PC-3 (cell line): ENCODE measurements at regions not wholly inside any gene's neighbourhood (a gene's known extent, or its start where the extent isn't known, plus 50 kb on each side); places are given as distances from the start of the nearest gene placed in this dataset.

Experiments
- ATAC-seq: fragments of 200-7000 bp; cut with Tn5 transposase; 2 replicates; pipeline ENCODE4 v1.9.1; 2020; ENCODE audit warnings: mild to moderate bottlenecking, moderate library complexity
- BruUV-seq: library from RNA; stranded (reverse); fragments of 400-500 nt; replicated peaks from 2 replicates; lab custom pipeline; 2021; lab: Mats Ljungman, UMichigan
- CTCF ChIA-PET: fragments of 300-600 bp; sonication (Branson Sonifier 250); formaldehyde crosslinking; loops from one replicate; lab custom pipeline; 2022; ENCODE audit warnings: antibody characterized with exemption; lab: Charles Lee
- POLR2A ChIA-PET: fragments of 300-600 bp; sonication (Branson Sonifier 250); formaldehyde crosslinking; loops from one replicate; lab custom pipeline; 2022; ENCODE audit warnings: antibody characterized with exemption; ENCODE audit not compliant: unreplicated experiment; lab: Charles Lee
- DNase-seq: peaks from one replicate; pipeline ENCODE4 v3.0.0-alpha.2; 2015
- H2AFZ ChIP-seq: fragments of 300-600 bp; sonication (generic); 2 replicates; pipeline ENCODE4 v1.6.0; 2016; ENCODE audit warnings: antibody characterized with exemption, low read length
- H3F3A ChIP-seq: fragments of 300-600 bp; sonication (generic); one replicate; pipeline ENCODE4 v1.6.0; 2017; ENCODE audit warnings: antibody characterized with exemption, low read length, control low read depth, mild to moderate bottlenecking; ENCODE audit not compliant: unreplicated experiment
- H3K27ac ChIP-seq: fragments of 300-600 bp; sonication (generic); 2 replicates; pipeline ENCODE4 v1.5.1; 2016; ENCODE audit warnings: mild to moderate bottlenecking, low read length
- H3K27me3 ChIP-seq: fragments of 300-600 bp; sonication (generic); 2 replicates; pipeline ENCODE4 v1.6.1; 2016; ENCODE audit warnings: low read length, mixed read lengths
- H3K36me3 ChIP-seq: fragments of 300-600 bp; sonication (generic); 2 replicates; pipeline ENCODE4 v1.6.1; 2016; ENCODE audit warnings: low read depth, mixed run types, low read length, mixed read lengths
- H3K4me1 ChIP-seq: fragments of 300-600 bp; sonication (generic); 2 replicates; pipeline ENCODE4 v1.5.1; 2016; ENCODE audit warnings: low read length; ENCODE audit not compliant: insufficient read depth
- H3K4me2 ChIP-seq: fragments of 300-600 bp; sonication (generic); 2 replicates; pipeline ENCODE4 v1.6.0; 2016; ENCODE audit warnings: low read length
- H3K4me3 ChIP-seq: fragments of 300-600 bp; sonication (generic); 2 replicates; pipeline ENCODE4 v1.5.1; 2016; ENCODE audit warnings: mild to moderate bottlenecking, low read length, mixed read lengths
- H3K79me2 ChIP-seq: fragments of 300-600 bp; sonication (generic); 2 replicates; pipeline ENCODE4 v1.6.1; 2017; ENCODE audit warnings: low read length, mixed read lengths
- H3K9ac ChIP-seq: fragments of 300-600 bp; sonication (generic); 2 replicates; pipeline ENCODE4 v1.6.0; 2016; ENCODE audit warnings: mild to moderate bottlenecking, low read length
- H3K9me2 ChIP-seq: fragments of 300-600 bp; sonication (generic); replicated peaks from 2 replicates; pipeline ENCODE4 v1.6.1; 2016; ENCODE audit warnings: mixed run types, low read length, mixed read lengths
- H3K9me3 ChIP-seq: fragments of 300-600 bp; sonication (generic); 2 replicates; pipeline ENCODE4 v1.6.1; 2016; ENCODE audit warnings: low read length, mixed read lengths
- H4K20me1 ChIP-seq: fragments of 300-600 bp; sonication (generic); 2 replicates; pipeline ENCODE4 v1.6.1; 2016; ENCODE audit warnings: low read length, mixed read lengths
- CTCF ChIP-seq: fragments of 300-600 bp; sonication (generic); conservative IDR thresholded peaks from 2 replicates; pipeline ENCODE4 v1.5.1; 2017; ENCODE audit warnings: antibody characterized with exemption, low read depth, mild to moderate bottlenecking, low read length
- EZH2 ChIP-seq: fragments of 300-600 bp; sonication (generic); IDR thresholded peaks from one replicate; pipeline ENCODE4 v1.6.1; 2017; ENCODE audit warnings: antibody characterized with exemption, mild to moderate bottlenecking, low read length; ENCODE audit not compliant: unreplicated experiment
- EZH2phosphoT487 ChIP-seq: fragments of 300-600 bp; sonication (generic); IDR thresholded peaks from 2 replicates; pipeline ENCODE4 v1.6.1; 2018; ENCODE audit warnings: mild to moderate bottlenecking, antibody characterized with exemption, low read length, borderline replicate concordance
- intact Hi-C: fragments of 100-400 bp; cut with micrococcal nuclease; formaldehyde crosslinking; loops from 2 replicates; pipeline ENCODE4 v1.9.0; 2023

GRCh38 chr15:70479785-70480184 is 283.6 kb downstream of the UACA start:
- ChIA-PET POLR2A (no interaction called here), CTCF (no interaction called here)
- H3F3A ChIP-seq: no peaks in the 10 kb centered on the region
- H3K9ac ChIP-seq: no peak overlapping the region
- DNase-seq: no peak
- H3K4me3 ChIP-seq: no peak overlapping the region
- H4K20me1 ChIP-seq: no peaks in the 10 kb centered on the region
- ATAC-seq: no peak
- TF ChIP-seq EZH2phosphoT487: no peak
- TF ChIP-seq CTCF: no peak
- TF ChIP-seq EZH2: no peak
- H3K9me2 ChIP-seq: no peaks in the 10 kb centered on the region
- no peaks in the 10 kb centered on the region for H3K36me3 ChIP-seq
- intact Hi-C loops: loop anchor here (5.0 kb wide), 1 partner anchor 382 kb away; the partner anchor contains the start of gene TLE3
- H3K27ac ChIP-seq: no peak overlapping the region
- H3K79me2 ChIP-seq: no peaks in the 10 kb centered on the region
- no peak overlapping the region for H3K4me2 ChIP-seq
- no TSS peak for BruUV-seq
- H3K27me3 ChIP-seq: no peaks in the 10 kb centered on the region
- peaks cover 12% of the 10 kb centered on the region for H3K4me1 ChIP-seq
- H3K9me3 ChIP-seq: no peaks in the 10 kb centered on the region
- H2AFZ ChIP-seq: no peak overlapping the region

- Histone ChIP-seq H3K27ac (no peak overlapping the region), H3K79me2 (no peaks in the 10 kb centered on the region), H3K9me3 (no peaks in the 10 kb centered on the region), H3K27me3 (no peaks in the 10 kb centered on the region), H3K9ac (no peak overlapping the region), H3K4me3 (no peak overlapping the region), H3K4me2 (no peak overlapping the region), H3K9me2 (no peaks in the 10 kb centered on the region), H4K20me1 (no peaks in the 10 kb centered on the region), H3F3A (peaks cover 4% of the 10 kb centered on the region), H2AFZ (no peak overlapping the region), H3K36me3 (no peaks in the 10 kb centered on the region), H3K4me1 (peaks cover 19% of the 10 kb centered on the region)
- POLR2A ChIA-PET: no interaction called here
- CTCF ChIA-PET: no interaction called here
- BruUV-seq: no TSS peak
- no peak for ATAC-seq
- no peak for DNase-seq
- intact Hi-C loops: loop anchor here (5.0 kb wide), 1 partner anchor 382 kb away; the partner anchor contains the start of gene TLE3
- no peak for TF ChIP-seq CTCF
Observed at GRCh38 chr15:70479056-70479455, 284.3 kb downstream of the UACA start.

GRCh38 chr15:70478251-70478990 is 284.9 kb downstream of the UACA start:
- Histone ChIP-seq H3K79me2 (no peaks in the 10 kb centered on the region), H3K27me3 (no peaks in the 10 kb centered on the region), H2AFZ (no peak overlapping the region), H3K4me2 (no peak overlapping the region), H3K4me3 (no peak overlapping the region), H4K20me1 (no peaks in the 10 kb centered on the region), H3K9me2 (no peaks in the 10 kb centered on the region), H3F3A (peaks cover 4% of the 10 kb centered on the region), H3K9ac (no peak overlapping the region), H3K9me3 (no peaks in the 10 kb centered on the region), H3K4me1 (peaks cover 22% of the 10 kb centered on the region), H3K27ac (no peak overlapping the region), H3K36me3 (no peaks in the 10 kb centered on the region)
- ATAC-seq (no peak), DNase-seq (no peak)
- intact Hi-C loops: loop anchor here (5.0 kb wide), 1 partner anchor 381 kb away; the partner anchor contains the start of gene TLE3
- ChIA-PET CTCF (no interaction called here), POLR2A (no interaction called here)
- no TSS peak for BruUV-seq
- TF ChIP-seq EZH2phosphoT487 (no peak), CTCF (no peak), EZH2 (no peak)
